ENCODE measurements at regions not wholly inside any gene's neighbourhood (a gene's known extent, or its start where the extent isn't known, plus 50 kb on each side); places are given as distances from the start of the nearest gene placed in this dataset.

GRCh38 chr4:18480928-18481327, 459.4 kb upstream of the LCORL start:
- TF ChIP-seq POLR2A (IDR thresholded peaks at IDR 0.05) (no peak), CTCF (IDR thresholded peaks at IDR 0.05) (no peak)
- intact Hi-C loops (cut with DNase I), result no loop called here
- Histone ChIP-seq H3K27me3 (no peaks in the 10 kb centered on the region), H3K9me3 (peaks cover 0 to 12% (median 0%) of the 10 kb centered on the region in 12 donors), H3K36me3 (no peaks in the 10 kb centered on the region), H3K4me3 (no peak overlapping the region), H3K4me1 (no peaks in the 10 kb centered on the region), H3K27ac (no peak overlapping the region)
- DNase-seq (no peak), ATAC-seq (no peak)

GRCh38 chr4:18480342-18480741, 458.8 kb upstream of the LCORL start:
- peaks cover 0 to 12% (median 0%) of the 10 kb centered on the region in 12 donors for H3K9me3 ChIP-seq
- intact Hi-C loops (cut with DNase I), result no loop called here
- TF ChIP-seq POLR2A (IDR thresholded peaks at IDR 0.05) (no peak), CTCF (IDR thresholded peaks at IDR 0.05) (no peak)
- no peaks in the 10 kb centered on the region for H3K27me3 ChIP-seq
- no peak overlapping the region for H3K27ac ChIP-seq
- ATAC-seq (no peak), DNase-seq (no peak)
- no peaks in the 10 kb centered on the region for H3K4me1 ChIP-seq
- H3K4me3 ChIP-seq, result no peak overlapping the region
- no peaks in the 10 kb centered on the region for H3K36me3 ChIP-seq

GRCh38 chr4:18479825-18480224, 458.3 kb upstream of the LCORL start:
- intact Hi-C loops (cut with DNase I), result no loop called here
- ATAC-seq, result no peak

GRCh38 chr4:18463987-18464559, 442.5 kb upstream of the LCORL start:
- ATAC-seq, result no peak
- DNase-seq, result no peak
- intact Hi-C loops (cut with DNase I), result no loop called here
- H3K9me3 ChIP-seq, result no peaks in the 10 kb centered on the region
- H3K36me3 ChIP-seq, result no peaks in the 10 kb centered on the region
- no peak for TF ChIP-seq CTCF (IDR thresholded peaks at IDR 0.05)
- no peak for TF ChIP-seq POLR2A (IDR thresholded peaks at IDR 0.05)
- no peak overlapping the region for H3K27ac ChIP-seq
- H3K27me3 ChIP-seq, result no peaks in the 10 kb centered on the region
- no peak overlapping the region for H3K4me3 ChIP-seq
- no peaks in the 10 kb centered on the region for H3K4me1 ChIP-seq
- 55 to 90% (median 63%) methylated on average over 4 of the region's 4 CpGs for WGBS, 4 donors

More at GRCh38 chr4:18479825-18480224, 458.3 kb upstream of the LCORL start:
- 59 to 67% (median 65%) methylated on average over 3 of the region's 3 CpGs for WGBS, 4 donors
- Histone ChIP-seq H3K36me3 (no peaks in the 10 kb centered on the region), H3K27ac (no peak overlapping the region), H3K27me3 (no peaks in the 10 kb centered on the region), H3K9me3 (peaks cover 0 to 12% (median 0%) of the 10 kb centered on the region in 12 donors), H3K4me1 (no peaks in the 10 kb centered on the region), H3K4me3 (no peak overlapping the region)
- no peak for DNase-seq
- TF ChIP-seq POLR2A (IDR thresholded peaks at IDR 0.05), result no peak
- TF ChIP-seq CTCF (IDR thresholded peaks at IDR 0.05), result no peak

All from heart left ventricle (tissue), 16 donors.